GM19239 (cell line): ENCODE measurements at regions not wholly inside any gene's neighbourhood (a gene's known extent, or its start where the extent isn't known, plus 50 kb on each side); places are given as distances from the start of the nearest gene placed in this dataset.
A peak's percentile ranks its signal among the peaks of the same experiment; 100 is the strongest.

Experiments
- DNase-seq: peaks from one replicate; pipeline ENCODE4 v3.0.0; 2011; ENCODE audit warnings: low spot score; ENCODE audit not compliant: insufficient read length
- FAIRE-seq: peaks from 2 replicates; lab custom pipeline; 2011; peaks lifted over from hg19 to GRCh38; lab: Jason Lieb, UNC

- FAIRE-seq (no peak), DNase-seq (no peak)
Observed at GRCh38 chr5:89016741-89017303, 133.8 kb upstream of the MEF2C start.

DNA sequence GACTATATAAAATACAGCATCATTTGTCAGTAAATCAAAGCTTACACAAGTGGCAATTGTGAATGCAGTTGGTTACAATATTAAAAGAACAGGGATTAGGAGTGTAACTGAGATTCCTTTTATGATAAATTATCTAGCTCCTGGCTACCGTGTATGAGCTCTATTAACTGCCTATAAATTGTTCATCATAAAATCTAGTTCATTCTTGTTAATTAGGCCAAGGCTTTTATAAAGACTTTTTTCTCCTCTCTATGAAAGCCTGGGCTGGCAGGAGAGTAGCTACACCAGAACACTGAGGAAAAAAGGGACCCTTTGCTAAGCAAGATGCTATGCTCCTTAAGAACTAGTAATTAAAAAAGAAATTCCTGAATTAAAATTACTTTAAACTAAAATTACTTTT is 132.4 kb upstream of the MEF2C start:
- no peak for DNase-seq
- no peak for FAIRE-seq

DNA sequence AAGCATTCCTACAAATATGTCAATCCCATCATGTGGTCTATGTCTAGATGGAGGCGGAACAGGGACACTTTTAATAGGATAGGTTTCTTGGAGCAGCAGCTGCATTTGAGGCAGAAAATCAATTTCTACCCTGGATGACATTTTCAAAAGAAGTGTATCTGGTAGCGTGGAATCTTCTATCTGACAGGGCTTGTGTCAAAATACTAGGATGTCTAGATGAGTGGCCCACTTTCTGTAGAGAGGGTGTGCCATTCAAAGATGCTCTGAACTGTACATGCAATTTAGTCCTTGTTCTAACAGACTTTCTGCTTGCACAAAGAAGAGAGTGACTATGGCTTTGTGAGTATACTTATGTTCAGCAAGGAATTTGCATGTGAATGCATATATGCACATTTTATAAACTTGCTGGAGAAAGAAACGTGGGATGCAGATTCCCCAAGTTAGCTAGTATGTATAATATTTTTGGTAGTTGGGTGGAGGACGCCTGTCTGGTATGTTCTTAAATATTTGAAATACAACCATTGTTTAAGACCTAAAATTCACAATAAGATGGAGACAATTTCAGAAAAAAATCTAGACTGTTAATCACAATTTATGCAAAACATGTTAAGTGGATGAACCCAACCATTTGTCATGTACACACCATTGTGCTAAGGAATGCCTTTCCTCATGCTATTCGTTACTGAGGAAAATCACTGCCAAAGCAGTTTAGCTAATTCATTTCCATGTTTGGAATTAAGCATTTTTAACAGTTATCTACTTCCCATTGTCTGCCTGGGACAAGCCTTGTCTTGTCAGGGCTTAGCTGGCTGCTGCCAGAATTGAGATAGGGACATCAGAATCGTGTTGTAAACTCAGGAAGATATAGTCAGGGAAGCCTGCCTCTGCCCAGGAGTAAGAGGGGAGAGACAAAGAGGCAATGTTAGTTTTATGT is 129.1 kb upstream of the MEF2C start:
- DNase-seq (no peak), FAIRE-seq (peak; percentile 11)

DNA sequence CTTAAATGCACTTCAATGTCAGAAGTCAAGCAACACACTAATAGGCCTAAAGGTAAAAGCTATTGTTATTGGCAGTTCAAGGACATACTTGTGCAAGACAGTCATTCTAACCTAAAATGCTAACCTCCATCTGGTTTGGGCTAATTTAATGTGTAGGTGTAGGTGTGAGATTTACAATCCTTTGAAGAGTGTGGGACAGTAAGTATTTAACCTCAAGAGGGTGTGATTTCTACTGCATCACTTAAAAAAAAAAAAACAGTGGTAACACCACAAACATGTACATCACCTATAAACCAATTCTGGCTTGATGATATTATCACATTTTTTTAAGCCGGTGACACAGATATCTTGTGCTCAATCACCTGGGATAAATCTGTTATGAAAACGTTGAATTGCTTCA is 127.5 kb upstream of the MEF2C start:
- FAIRE-seq: no peak
- DNase-seq: no peak

- FAIRE-seq (no peak), DNase-seq (no peak)
Observed at GRCh38 chr5:89008291-89008690, 125.3 kb upstream of the MEF2C start.

GRCh38 chr5:89005990-89006389 is 123.0 kb upstream of the MEF2C start:
- FAIRE-seq (no peak), DNase-seq (no peak)

DNA sequence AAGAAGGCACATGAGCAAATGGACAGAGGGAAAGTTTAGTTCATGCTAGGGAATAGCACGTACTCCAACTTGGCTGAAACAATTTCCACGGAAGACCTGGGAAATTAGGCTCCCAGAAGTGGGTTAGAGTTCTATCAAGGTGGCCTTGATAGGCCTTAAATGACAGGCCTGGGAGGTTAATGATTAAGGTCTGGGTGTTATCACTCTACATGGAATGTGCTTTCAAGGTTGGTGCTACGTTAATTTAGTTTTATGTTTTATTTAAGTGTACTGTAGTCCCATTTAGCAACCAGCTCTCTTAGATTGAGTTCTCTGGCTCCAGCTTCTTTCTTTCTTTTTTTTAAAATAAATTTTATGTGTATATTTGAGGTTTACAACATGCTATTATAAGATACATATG is 121.4 kb upstream of the MEF2C start:
- DNase-seq (no peak), FAIRE-seq (no peak)

GRCh38 chr5:89003563-89004036 is 120.6 kb upstream of the MEF2C start:
- DNase-seq (no peak), FAIRE-seq (no peak)

DNA sequence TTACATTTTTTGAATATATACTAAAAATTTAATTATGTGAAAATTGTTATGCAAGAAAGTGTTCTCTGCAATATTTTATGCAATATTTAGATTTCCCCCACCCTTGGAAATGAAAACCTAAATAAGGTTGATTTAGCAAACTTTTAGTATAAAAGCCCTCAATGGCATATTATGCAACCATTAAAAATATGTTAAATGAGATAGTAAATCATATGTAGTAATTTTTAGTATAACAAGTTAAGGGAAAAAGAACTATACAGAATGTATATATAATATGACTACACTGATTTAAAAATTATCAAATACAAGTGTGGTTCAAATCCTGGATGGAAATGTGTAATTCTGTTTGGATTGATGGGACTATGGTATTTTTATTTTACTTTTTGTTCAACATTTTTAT is 116.9 kb upstream of the MEF2C start:
- DNase-seq: no peak
- no peak for FAIRE-seq

GRCh38 chr5:88997937-88998336 is 115.0 kb upstream of the MEF2C start:
- DNase-seq (no peak), FAIRE-seq (no peak)

GRCh38 chr5:88984040-88984439 is 101.1 kb upstream of the MEF2C start:
- FAIRE-seq (no peak), DNase-seq (no peak)

DNA sequence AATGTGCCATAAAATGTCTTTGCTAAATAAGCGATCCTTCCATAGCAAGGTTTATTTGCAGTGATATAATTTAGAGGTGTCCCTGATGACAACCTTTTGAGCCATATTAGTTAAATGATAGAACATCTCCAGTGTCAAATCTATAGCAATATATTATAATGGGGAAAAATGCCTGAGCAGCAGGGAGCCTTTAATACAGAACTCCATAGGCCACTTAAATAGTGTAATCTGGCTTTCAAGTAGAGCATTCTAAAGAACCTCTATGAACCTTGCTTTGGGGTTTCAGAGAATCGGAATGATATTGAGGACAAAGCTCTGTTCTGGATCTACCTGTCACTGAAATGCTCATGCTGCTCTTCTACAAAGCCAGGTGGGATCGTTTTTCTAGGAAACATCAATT is 96.7 kb upstream of the MEF2C start:
- DNase-seq: no peak
- peak; percentile 18 for FAIRE-seq

DNA sequence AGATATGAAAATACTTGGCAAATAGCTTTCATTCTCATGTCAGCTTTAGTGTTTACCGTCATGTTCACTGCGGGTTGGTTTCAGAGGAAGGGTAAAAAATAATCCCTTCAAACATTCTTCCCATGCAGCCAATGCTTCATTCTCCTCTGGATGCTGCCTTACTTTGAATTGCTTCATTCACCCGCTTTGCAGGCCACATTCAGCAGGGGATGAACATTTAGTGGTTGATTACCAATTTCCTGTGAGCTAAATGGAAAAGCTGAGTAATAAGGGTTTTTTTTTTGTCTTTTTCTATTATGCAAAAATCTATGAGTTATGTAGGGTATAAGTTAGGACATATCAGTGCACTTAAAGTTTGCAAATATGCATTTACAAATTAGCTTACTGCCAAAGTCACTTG is 96.3 kb upstream of the MEF2C start:
- FAIRE-seq (peak; percentile 79), DNase-seq (no peak)

- DNase-seq (no peak), FAIRE-seq (no peak)
Observed at GRCh38 chr5:88976914-88977313, 93.9 kb upstream of the MEF2C start.

DNA sequence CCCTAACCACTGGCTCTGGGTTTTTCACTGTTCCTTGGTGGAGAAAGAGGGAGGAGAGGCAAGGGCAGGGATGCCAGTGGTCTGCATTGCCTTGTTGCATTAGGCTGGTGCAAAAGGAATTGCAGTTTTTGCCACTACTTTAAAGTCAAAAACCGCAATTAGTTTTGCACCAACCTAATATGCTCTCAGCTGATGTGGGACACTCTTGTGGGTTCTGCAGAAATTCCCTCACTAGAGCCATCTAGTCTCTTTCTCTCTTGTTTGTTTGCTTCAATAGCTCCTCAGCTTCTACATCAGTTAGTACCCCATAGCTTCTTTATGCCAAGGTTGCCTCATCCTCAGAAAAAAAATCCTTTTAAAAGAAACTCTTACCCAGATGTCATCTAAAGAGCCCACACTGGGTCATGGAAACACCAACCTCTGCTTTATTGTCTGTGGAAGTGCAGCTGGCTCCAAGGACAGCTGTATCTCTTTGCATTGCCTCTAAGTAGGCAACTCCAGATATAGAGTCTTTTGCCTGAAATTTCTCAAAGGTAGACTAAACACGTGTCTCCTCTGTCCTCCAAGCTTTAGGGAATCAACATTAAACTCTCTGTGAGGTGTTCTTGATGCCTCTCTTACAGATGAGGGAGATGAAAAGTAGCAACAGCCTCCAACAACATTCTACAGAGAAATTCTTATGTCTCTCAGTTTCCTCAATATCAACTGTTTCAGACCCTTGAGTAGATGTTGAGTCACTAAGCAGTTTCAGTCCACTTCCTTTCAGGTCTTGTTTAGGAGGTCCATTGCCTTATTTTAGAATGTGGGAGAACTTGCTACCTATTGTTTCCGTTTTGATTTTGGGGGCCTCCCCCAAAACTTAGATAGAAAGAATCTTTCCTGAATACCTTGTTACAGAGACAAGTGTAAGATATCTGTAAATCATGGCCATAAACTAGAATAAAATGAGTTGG is 84.9 kb upstream of the MEF2C start:
- FAIRE-seq: peak; percentile 87
- peak; percentile 7 for DNase-seq

GRCh38 chr5:88964831-88965230 is 81.8 kb upstream of the MEF2C start:
- DNase-seq (no peak), FAIRE-seq (no peak)

GRCh38 chr5:88957013-88957412 is 74.0 kb upstream of the MEF2C start:
- FAIRE-seq (no peak), DNase-seq (no peak)

GRCh38 chr5:88956416-88956815 is 73.4 kb upstream of the MEF2C start:
- DNase-seq (no peak), FAIRE-seq (no peak)

GRCh38 chr5:88955403-88955802 is 72.4 kb upstream of the MEF2C start:
- DNase-seq: no peak
- no peak for FAIRE-seq

DNA sequence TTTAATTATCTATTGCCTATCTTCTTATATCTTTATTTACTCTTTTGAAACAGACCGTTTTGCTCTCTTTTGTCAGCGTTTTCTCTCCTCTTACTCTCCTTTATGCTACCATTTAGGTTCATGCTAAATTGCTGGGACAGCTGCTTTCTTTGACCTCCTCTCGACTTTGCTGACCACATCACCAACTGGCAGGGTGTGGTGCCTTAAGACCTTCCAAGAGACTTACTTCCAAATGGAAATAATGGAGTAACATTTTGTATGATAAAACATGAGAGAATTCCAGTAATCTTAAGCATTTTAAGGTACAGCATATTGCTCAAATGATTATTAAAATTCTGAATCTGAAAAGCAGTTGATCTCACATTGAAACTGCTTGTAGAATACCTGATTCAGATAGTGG is 71.5 kb upstream of the MEF2C start:
- no peak for FAIRE-seq
- DNase-seq: no peak
